KMS-11 (cell line): ENCODE measurements at regions not wholly inside any gene's neighbourhood (a gene's known extent, or its start where the extent isn't known, plus 50 kb on each side); places are given as distances from the start of the nearest gene placed in this dataset.

ENCODE experiments used
- H2AFZ ChIP-seq: fragments of 200-600 bp; sonication (generic); 2 replicates; pipeline ENCODE4 v1.6.1; 2016; ENCODE audit warnings: antibody characterized with exemption, mixed run types, low read depth
- H3K27ac ChIP-seq: fragments of 200-600 bp; sonication (generic); 2 replicates; pipeline ENCODE4 v1.6.1; 2016; ENCODE audit warnings: mild to moderate bottlenecking, mixed run types
- H3K27me3 ChIP-seq: fragments of 200-600 bp; sonication (generic); 2 replicates; pipeline ENCODE4 v1.6.1; 2017; ENCODE audit warnings: mild to moderate bottlenecking, low read depth, mixed run types, moderate library complexity; ENCODE audit not compliant: insufficient read depth
- H3K36me3 ChIP-seq: fragments of 200-600 bp; sonication (generic); 2 replicates; pipeline ENCODE4 v1.6.1; 2017; ENCODE audit warnings: mild to moderate bottlenecking, mixed run types; ENCODE audit not compliant: insufficient read depth
- H3K4me1 ChIP-seq: fragments of 200-600 bp; sonication (generic); 2 replicates; pipeline ENCODE4 v1.6.1; 2016; ENCODE audit warnings: mild to moderate bottlenecking, low read depth, mixed run types; ENCODE audit not compliant: poor library complexity, severe bottlenecking
- H3K4me2 ChIP-seq: fragments of 200-600 bp; sonication (generic); 2 replicates; pipeline ENCODE4 v1.7.0; 2016; ENCODE audit warnings: mild to moderate bottlenecking, mixed run types
- H3K4me3 ChIP-seq: fragments of 200-600 bp; sonication (generic); IDR thresholded peaks from 2 replicates; pipeline ENCODE4 v1.6.1; 2017; ENCODE audit warnings: low read depth, low read length, mixed read lengths; ENCODE audit not compliant: insufficient read depth
- H3K79me2 ChIP-seq: fragments of 200-600 bp; sonication (generic); 2 replicates; pipeline ENCODE4 v1.6.1; 2016; ENCODE audit warnings: low read depth, mixed run types; ENCODE audit not compliant: insufficient read depth
- H3K9ac ChIP-seq: fragments of 200-600 bp; sonication (generic); 2 replicates; pipeline ENCODE4 v1.6.1; 2016; ENCODE audit warnings: mild to moderate bottlenecking, mixed run types
- H4K20me1 ChIP-seq: fragments of 200-600 bp; sonication (generic); 2 replicates; pipeline ENCODE4 v1.6.1; 2016; ENCODE audit warnings: mild to moderate bottlenecking, mixed run types; ENCODE audit not compliant: insufficient read depth
- CTCF ChIP-seq: fragments of 200-600 bp; sonication (generic); conservative IDR thresholded peaks from 2 replicates; pipeline ENCODE4 v1.6.1; 2017; ENCODE audit warnings: low read depth, mild to moderate bottlenecking, antibody characterized with exemption, low read length, moderate library complexity, mixed read lengths

GRCh38 chr22:49490692-49491091 lies 337.0 kb downstream of the BRD1 start:
- no peak for TF ChIP-seq CTCF
- H3K27ac ChIP-seq = no peak overlapping the region
- H3K79me2 ChIP-seq = no peaks in the 10 kb centered on the region
- H3K36me3 ChIP-seq = no peaks in the 10 kb centered on the region
- H2AFZ ChIP-seq = no peak overlapping the region
- no peak overlapping the region for H3K9ac ChIP-seq
- H3K4me3 ChIP-seq = no peak overlapping the region
- H3K4me1 ChIP-seq = no peaks in the 10 kb centered on the region
- no peaks in the 10 kb centered on the region for H4K20me1 ChIP-seq
- peaks cover 8% of the 10 kb centered on the region; the same call in 1 of the 2 replicates for H3K27me3 ChIP-seq
- no peak overlapping the region for H3K4me2 ChIP-seq

GRCh38 chr22:49489821-49490220 lies 337.9 kb downstream of the BRD1 start:
- Histone ChIP-seq H3K79me2 (no peaks in the 10 kb centered on the region), H3K36me3 (no peaks in the 10 kb centered on the region), H3K4me3 (no peak overlapping the region), H2AFZ (no peak overlapping the region), H3K9ac (no peak overlapping the region), H3K27ac (no peak overlapping the region), H3K4me1 (no peaks in the 10 kb centered on the region), H3K27me3 (peaks cover 8% of the 10 kb centered on the region), H4K20me1 (no peaks in the 10 kb centered on the region), H3K4me2 (no peak overlapping the region)
- no peak for TF ChIP-seq CTCF

GRCh38 chr22:49488943-49489342 lies 338.7 kb downstream of the BRD1 start:
- Histone ChIP-seq H3K27me3 (peaks cover 8% of the 10 kb centered on the region), H3K36me3 (no peaks in the 10 kb centered on the region), H3K79me2 (no peaks in the 10 kb centered on the region), H3K4me3 (no peak overlapping the region), H2AFZ (no peak overlapping the region), H4K20me1 (no peaks in the 10 kb centered on the region), H3K4me2 (no peak overlapping the region), H3K27ac (no peak overlapping the region), H3K4me1 (no peaks in the 10 kb centered on the region), H3K9ac (no peak overlapping the region)
- no peak for TF ChIP-seq CTCF

- Histone ChIP-seq H2AFZ (no peak overlapping the region), H3K79me2 (no peaks in the 10 kb centered on the region), H3K9ac (no peak overlapping the region), H3K4me2 (no peak overlapping the region), H3K36me3 (no peaks in the 10 kb centered on the region), H4K20me1 (no peaks in the 10 kb centered on the region), H3K27ac (no peak overlapping the region), H3K4me3 (no peak overlapping the region), H3K27me3 (peaks cover 8% of the 10 kb centered on the region), H3K4me1 (no peaks in the 10 kb centered on the region)
- TF ChIP-seq CTCF = no peak
Measured at GRCh38 chr22:49487950-49488349, 339.7 kb downstream of the BRD1 start.
